Motor neuron (in vitro differentiated cells): ENCODE measurements at regions not wholly inside any gene's neighbourhood (a gene's known extent, or its start where the extent isn't known, plus 50 kb on each side); places are given as distances from the start of the nearest gene placed in this dataset.
A peak's percentile ranks its signal among the peaks of the same experiment; 100 is the strongest.

Experiments used
- ATAC-seq, 8 experiments: fragments of 200-7000 bp; cut with Tn5 transposase; replicated peaks in 6 of 8; 2 replicates each; pipeline ENCODE4 v1.8.0; 2021; ENCODE audit warnings: mild to moderate bottlenecking in 8 of 8, moderate library complexity in 8 of 8
- H3K27ac ChIP-seq, 2 donors: fragments of 250-450 bp; sonication (Bioruptor Pico); 2 replicates each; pipeline ENCODE4 v1.9.0; 2021; ENCODE audit warnings: antibody characterized with exemption in 2 of 2, mild to moderate bottlenecking in 2 of 2, moderate library complexity in 1 of 2
- H3K4me1 ChIP-seq, 2 donors: fragments of 250-450 bp; sonication (Bioruptor Pico); replicated peaks in 1 of 2; 2 replicates each; pipeline ENCODE4 v1.6.1; 2021; ENCODE audit warnings: antibody characterized with exemption in 2 of 2, mild to moderate bottlenecking in 2 of 2, moderate library complexity in 1 of 2
- H3K4me3 ChIP-seq, 5 donors: fragments of 250-450 bp; sonication (Bioruptor Pico); 2 replicates each; pipeline ENCODE4 v1.9.0; 2021; ENCODE audit warnings: antibody characterized with exemption in 5 of 5, mild to moderate bottlenecking in 5 of 5, moderate library complexity in 4 of 5
- WGBS, 10 experiments: fragments of 450-650 bp; shearing (Covaris generic); methylation state at CpG; one replicate each; pipeline ENCODE4 v1.0.0; 2022; 5-methylcytosine and 5-hydroxymethylcytosine counted together
- in situ Hi-C, 9 experiments: fragments of 400-800 bp; cut with MboI; loops; one replicate each; pipeline ENCODE4 v1.15.0; 2021; ENCODE audit warnings: low sequenced_read_pairs in 9 of 9, low pct_unique_long_range_greater_than_20kb in 2 of 9; ENCODE audit not compliant: unreplicated experiment in 9 of 9

DNA sequence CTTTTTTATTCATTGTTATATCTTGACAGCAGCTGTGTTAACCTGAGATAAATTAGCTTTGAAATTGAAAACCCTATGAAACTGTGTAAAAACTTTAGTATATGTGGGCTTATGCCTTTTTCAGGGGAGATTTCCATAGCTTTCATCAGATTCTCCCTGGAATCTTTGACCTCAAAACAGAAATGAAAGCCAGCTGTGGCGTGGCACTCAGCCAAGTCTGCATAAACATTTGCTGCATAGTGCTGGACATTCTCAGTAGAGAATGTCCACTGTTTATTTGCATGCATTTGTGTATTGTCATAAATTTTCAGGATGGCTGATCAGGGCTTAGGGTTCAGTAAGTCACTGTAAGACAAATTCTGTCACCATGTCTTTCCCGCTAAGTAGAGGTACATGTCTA, 115.3 kb upstream of the NAP1L1 start:
- no peak overlapping the region for H3K27ac ChIP-seq
- WGBS, 10 experiments = 14 to 100% (median 60%) methylated on average over 1 to 2 of the region's 2 CpGs; no CpG with 5 or more reads in 3 of the 10 experiments
- no peaks in the 10 kb centered on the region for H3K4me1 ChIP-seq
- ATAC-seq = peak in 3 of 8 experiments; percentile 10 to 35 (median 18)
- no peak overlapping the region for H3K4me3 ChIP-seq
- in situ Hi-C loops = loop anchor here in 1 of 9 experiments (25.0 kb wide), 1 partner anchor 137 kb away; the partner anchor contains the start of gene BBS10

DNA sequence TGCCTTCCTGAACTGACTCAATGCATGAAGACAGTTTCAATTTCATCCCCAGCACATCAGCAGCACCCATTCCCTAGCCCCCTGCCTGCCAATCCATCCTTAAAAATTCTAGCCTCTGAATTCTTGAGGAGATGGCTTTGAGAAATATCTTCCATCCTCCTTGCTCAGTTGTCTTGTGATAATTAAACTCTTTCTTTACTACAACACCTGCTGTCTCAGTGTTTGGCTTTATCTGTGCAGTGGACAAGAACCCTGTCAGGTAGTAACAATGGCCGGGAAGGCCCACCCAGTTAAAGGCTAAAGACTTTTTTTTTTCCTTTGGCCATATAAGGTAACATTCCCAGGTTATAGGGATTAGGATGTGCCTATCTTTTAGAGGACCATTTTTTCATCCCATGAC, 114.4 kb upstream of the NAP1L1 start:
- Histone ChIP-seq H3K4me3 (no peak overlapping the region), H3K27ac (no peak overlapping the region), H3K4me1 (no peaks in the 10 kb centered on the region)
- 60 to 100% (median 86%) methylated on average over 1 of the region's 1 CpG; no CpG with 5 or more reads in 4 of the 10 experiments for WGBS, 10 experiments
- in situ Hi-C loops = loop anchor here in 1 of 9 experiments (25.0 kb wide), 1 partner anchor 138 kb away; the partner anchor contains the start of gene BBS10
- no peak for ATAC-seq

DNA sequence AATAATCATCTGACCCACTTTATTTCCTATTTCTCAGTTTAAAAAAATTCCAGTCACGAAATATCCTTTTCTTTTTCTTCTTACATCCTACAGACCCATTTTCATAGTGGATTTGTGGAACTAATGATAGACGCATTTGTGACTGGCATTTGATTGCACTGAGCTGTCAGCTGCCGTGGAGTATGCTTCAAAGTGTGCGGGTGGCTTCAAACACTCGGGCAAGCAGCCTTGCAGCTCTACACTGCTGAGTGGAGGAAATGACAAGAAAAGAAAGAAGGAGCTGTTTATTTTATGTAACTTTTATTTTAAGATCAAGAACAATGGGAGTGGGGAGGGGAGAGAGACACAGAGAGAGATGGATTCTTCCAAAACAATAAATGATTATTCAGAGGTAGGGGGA, 112.8 kb upstream of the NAP1L1 start:
- in situ Hi-C loops = loop anchor here in 1 of 9 experiments (25.0 kb wide), 1 partner anchor 140 kb away; the partner anchor contains the start of gene BBS10
- WGBS, 10 experiments = 46 to 100% (median 72%) methylated on average over 2 to 5 of the region's 5 CpGs
- Histone ChIP-seq H3K4me1 (no peaks in the 10 kb centered on the region), H3K4me3 (no peak overlapping the region), H3K27ac (no peak overlapping the region)
- ATAC-seq = no peak

DNA sequence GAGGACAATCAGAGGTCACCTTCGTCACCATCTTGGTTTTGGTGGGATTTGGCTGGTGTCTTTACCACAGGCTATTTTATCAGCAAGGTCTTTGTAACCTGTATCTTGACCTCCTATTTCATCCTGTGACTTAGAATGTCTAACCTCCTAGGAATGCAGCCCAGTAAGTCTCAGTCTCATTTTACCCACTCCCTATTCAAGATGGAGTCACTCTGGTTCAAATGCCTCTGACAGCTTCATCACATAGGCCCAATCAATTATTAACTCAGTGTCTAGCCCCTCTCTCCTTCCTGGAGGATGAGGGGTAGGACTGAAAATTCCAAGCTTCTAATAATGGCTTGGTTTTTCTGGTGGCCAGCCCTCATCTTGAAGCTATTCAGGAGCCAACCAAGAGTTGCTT, 111.4 kb upstream of the NAP1L1 start:
- Histone ChIP-seq H3K4me3 (no peak overlapping the region), H3K27ac (no peak overlapping the region), H3K4me1 (no peaks in the 10 kb centered on the region)
- 33 to 100% (median 71%) methylated on average over 1 of the region's 1 CpG; no CpG with 5 or more reads in 7 of the 10 experiments for WGBS, 10 experiments
- in situ Hi-C loops = loop anchor here in 1 of 9 experiments (25.0 kb wide), 1 partner anchor 141 kb away; the partner anchor contains the start of gene BBS10
- no peak for ATAC-seq

DNA sequence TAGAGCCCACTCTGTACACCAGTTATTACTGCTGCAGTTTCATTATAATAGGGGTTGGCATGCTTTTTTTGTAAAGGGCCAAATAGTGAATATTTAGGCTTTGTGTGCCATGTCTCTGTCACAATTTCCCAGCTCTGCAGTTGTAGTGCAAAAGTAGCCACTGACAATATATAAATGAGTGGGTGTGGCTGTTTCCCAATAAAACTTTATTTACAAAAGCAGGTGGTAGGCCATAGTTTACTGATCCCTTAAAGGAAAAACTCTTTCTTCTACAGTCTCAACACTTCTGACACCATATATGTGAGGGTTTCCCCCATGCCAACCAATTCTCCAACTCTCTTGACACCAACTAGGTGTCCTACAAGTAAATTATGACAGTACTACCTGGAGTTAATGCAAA, 110.2 kb upstream of the NAP1L1 start:
- Histone ChIP-seq H3K27ac (no peak overlapping the region), H3K4me3 (no peak overlapping the region), H3K4me1 (no peaks in the 10 kb centered on the region)
- ATAC-seq = no peak
- in situ Hi-C loops = loop anchor here in 1 of 9 experiments (25.0 kb wide), 1 partner anchor 143 kb away; the partner anchor contains the start of gene BBS10

DNA sequence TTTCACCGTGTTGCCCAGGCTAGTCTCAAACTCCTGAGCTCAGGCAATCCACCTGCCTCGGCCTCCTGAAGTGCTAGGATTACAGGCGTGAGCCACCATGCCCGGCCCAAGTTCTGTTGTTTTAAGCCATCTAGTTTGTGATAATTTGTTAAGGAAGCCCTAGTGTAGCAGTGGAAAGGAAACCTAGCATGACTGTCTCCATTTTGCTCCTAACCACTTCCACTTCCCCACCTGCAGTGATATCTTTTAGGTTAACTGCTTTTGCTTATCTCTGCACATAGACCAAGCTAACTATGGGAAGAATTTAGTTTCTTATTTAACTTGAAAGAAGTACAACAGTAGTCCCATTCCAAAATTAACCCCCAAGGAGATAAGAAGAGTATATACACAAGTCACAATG, 109.5 kb upstream of the NAP1L1 start:
- Histone ChIP-seq H3K27ac (no peak overlapping the region), H3K4me1 (no peaks in the 10 kb centered on the region), H3K4me3 (no peak overlapping the region)
- 50 to 100% (median 75%) methylated on average over 2 to 4 of the region's 4 CpGs; no CpG with 5 or more reads in 2 of the 10 experiments for WGBS, 10 experiments
- no peak for ATAC-seq
- in situ Hi-C loops = loop anchor here in 1 of 9 experiments (25.0 kb wide), 1 partner anchor 143 kb away; the partner anchor contains the start of gene BBS10

DNA sequence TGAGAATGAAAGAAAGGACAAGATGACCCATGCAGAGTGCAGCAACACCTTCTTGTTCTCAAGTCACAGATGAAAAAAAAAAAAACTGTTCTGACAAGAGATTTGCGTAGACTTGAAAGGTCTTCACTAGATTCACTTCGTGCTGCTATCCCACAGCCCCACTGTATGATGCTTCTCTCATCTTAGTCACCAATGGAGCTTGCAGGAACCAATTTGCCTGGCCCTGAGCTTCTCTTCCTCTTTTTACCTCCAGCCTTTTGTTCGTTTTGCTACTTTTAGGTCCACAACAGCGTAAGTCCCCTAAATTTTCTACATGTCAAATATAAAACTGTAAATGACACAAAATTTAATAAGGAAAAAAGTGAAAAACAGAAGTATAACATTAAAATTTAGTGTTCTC, 107.9 kb upstream of the NAP1L1 start:
- Histone ChIP-seq H3K4me1 (no peaks in the 10 kb centered on the region), H3K27ac (no peak overlapping the region), H3K4me3 (no peak overlapping the region)
- WGBS, 10 experiments = 24 to 91% (median 80%) methylated on average over 2 to 4 of the region's 4 CpGs; no CpG with 5 or more reads in 1 of the 10 experiments
- in situ Hi-C loops = loop anchor here in 1 of 9 experiments (25.0 kb wide), 1 partner anchor 145 kb away; the partner anchor contains the start of gene BBS10
- ATAC-seq = no peak

GRCh38 chr12:76190299-76190698, 105.8 kb upstream of the NAP1L1 start:
- WGBS, 10 experiments = 25 to 100% (median 90%) methylated on average over 1 to 2 of the region's 2 CpGs; no CpG with 5 or more reads in 3 of the 10 experiments
- H3K27ac ChIP-seq = no peak overlapping the region
- no peak overlapping the region for H3K4me3 ChIP-seq
- H3K4me1 ChIP-seq = no peaks in the 10 kb centered on the region
- ATAC-seq = no peak
- in situ Hi-C loops = loop anchor here in 1 of 9 experiments (25.0 kb wide), 1 partner anchor 147 kb away; the partner anchor contains the start of gene BBS10

GRCh38 chr12:76189851-76190250, 105.4 kb upstream of the NAP1L1 start:
- Histone ChIP-seq H3K27ac (no peak overlapping the region), H3K4me1 (no peaks in the 10 kb centered on the region), H3K4me3 (no peak overlapping the region)
- 61 to 100% (median 86%) methylated on average over 1 to 2 of the region's 2 CpGs; no CpG with 5 or more reads in 2 of the 10 experiments for WGBS, 10 experiments
- no peak for ATAC-seq
- in situ Hi-C loops = loop anchor here in 1 of 9 experiments (25.0 kb wide), 1 partner anchor 147 kb away; the partner anchor contains the start of gene BBS10

- Histone ChIP-seq H3K4me1 (no peaks in the 10 kb centered on the region), H3K4me3 (no peak overlapping the region), H3K27ac (no peak overlapping the region)
- ATAC-seq = no peak
- 43 to 100% (median 80%) methylated on average over 1 of the region's 1 CpG; no CpG with 5 or more reads in 5 of the 10 experiments for WGBS, 10 experiments
- in situ Hi-C loops = loop anchor here in 1 of 9 experiments (25.0 kb wide), 1 partner anchor 150 kb away; the partner anchor contains the start of gene BBS10
These were observed 102.7 kb upstream of the NAP1L1 start for GRCh38 chr12:76187177-76187576.

- Histone ChIP-seq H3K27ac (no peak overlapping the region), H3K4me3 (no peak overlapping the region), H3K4me1 (no peaks in the 10 kb centered on the region)
- WGBS, 10 experiments = 67 to 100% (median 79%) methylated on average over 1 to 6 of the region's 6 CpGs
- peak in 1 of 8 experiments; percentile 18 for ATAC-seq
- in situ Hi-C loops = loop anchor here in 1 of 9 experiments (25.0 kb wide), 1 partner anchor 151 kb away; the partner anchor contains the start of gene BBS10
These were observed 101.8 kb upstream of the NAP1L1 start for GRCh38 chr12:76186131-76186906.

- in situ Hi-C loops = loop anchor here in 1 of 9 experiments (25.0 kb wide), 1 partner anchor 154 kb away; the partner anchor contains the start of gene BBS10
- no peak overlapping the region for H3K27ac ChIP-seq
- H3K4me1 ChIP-seq = no peaks in the 10 kb centered on the region
- H3K4me3 ChIP-seq = no peak overlapping the region
- ATAC-seq = peak in 5 of 8 experiments; percentile 27 to 96 (median 67)
- 0 to 100% (median 48%) methylated on average over 1 to 4 of the region's 4 CpGs; no CpG with 5 or more reads in 2 of the 10 experiments for WGBS, 10 experiments
These were observed 99.1 kb upstream of the NAP1L1 start for GRCh38 chr12:76183459-76184186.
